Sigmoid colon (tissue), 4 donors: ENCODE measurements at regions not wholly inside any gene's neighbourhood (a gene's known extent, or its start where the extent isn't known, plus 50 kb on each side); places are given as distances from the start of the nearest gene placed in this dataset.

Experiments used
- EP300 ChIP-seq, 4 donors: sonication (generic); formaldehyde crosslinking; IDR thresholded peaks; one replicate each; pipeline ENCODE4 v1.6.1; 2017; ENCODE audit warnings: antibody characterized with exemption in 4 of 4
- POLR2A ChIP-seq, 2 donors: fragments of 450-650 bp; IDR thresholded peaks; one replicate each; pipeline ENCODE4 v1.6.1; 2016; ENCODE audit warnings: antibody characterized with exemption in 2 of 2, mild to moderate bottlenecking in 2 of 2, moderate library complexity in 2 of 2
- POLR2AphosphoS5 ChIP-seq, 4 donors: sonication (generic); formaldehyde crosslinking; IDR thresholded peaks; one replicate each; pipeline ENCODE4 v1.6.1; 2017; ENCODE audit warnings: antibody characterized with exemption in 4 of 4
- TF ChIP-seq, protein P1 (sequence below), 4 experiments: fragments of 450-650 bp in 3 of 4; fragments of 200-600 bp in 1 of 4; IDR thresholded peaks; one replicate each; pipeline ENCODE4 v1.5.1; 2016 to 2019; ENCODE audit warnings: antibody characterized with exemption in 4 of 4, mild to moderate bottlenecking in 3 of 4, moderate library complexity in 2 of 4

- TF ChIP-seq, protein P1, sequence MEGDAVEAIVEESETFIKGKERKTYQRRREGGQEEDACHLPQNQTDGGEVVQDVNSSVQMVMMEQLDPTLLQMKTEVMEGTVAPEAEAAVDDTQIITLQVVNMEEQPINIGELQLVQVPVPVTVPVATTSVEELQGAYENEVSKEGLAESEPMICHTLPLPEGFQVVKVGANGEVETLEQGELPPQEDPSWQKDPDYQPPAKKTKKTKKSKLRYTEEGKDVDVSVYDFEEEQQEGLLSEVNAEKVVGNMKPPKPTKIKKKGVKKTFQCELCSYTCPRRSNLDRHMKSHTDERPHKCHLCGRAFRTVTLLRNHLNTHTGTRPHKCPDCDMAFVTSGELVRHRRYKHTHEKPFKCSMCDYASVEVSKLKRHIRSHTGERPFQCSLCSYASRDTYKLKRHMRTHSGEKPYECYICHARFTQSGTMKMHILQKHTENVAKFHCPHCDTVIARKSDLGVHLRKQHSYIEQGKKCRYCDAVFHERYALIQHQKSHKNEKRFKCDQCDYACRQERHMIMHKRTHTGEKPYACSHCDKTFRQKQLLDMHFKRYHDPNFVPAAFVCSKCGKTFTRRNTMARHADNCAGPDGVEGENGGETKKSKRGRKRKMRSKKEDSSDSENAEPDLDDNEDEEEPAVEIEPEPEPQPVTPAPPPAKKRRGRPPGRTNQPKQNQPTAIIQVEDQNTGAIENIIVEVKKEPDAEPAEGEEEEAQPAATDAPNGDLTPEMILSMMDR (IDR thresholded peaks at IDR 0.05), result no peak
- TF ChIP-seq POLR2AphosphoS5 (IDR thresholded peaks at IDR 0.05) (no peak), POLR2A (IDR thresholded peaks at IDR 0.05) (no peak), EP300 (IDR thresholded peaks at IDR 0.05) (no peak)
Observed at GRCh38 chr11:38990841-38991240, 2392.8 kb upstream of the RAG2 start.
